ENCODE measurements at regions not wholly inside any gene's neighbourhood (a gene's known extent, or its start where the extent isn't known, plus 50 kb on each side); places are given as distances from the start of the nearest gene placed in this dataset.

DNA sequence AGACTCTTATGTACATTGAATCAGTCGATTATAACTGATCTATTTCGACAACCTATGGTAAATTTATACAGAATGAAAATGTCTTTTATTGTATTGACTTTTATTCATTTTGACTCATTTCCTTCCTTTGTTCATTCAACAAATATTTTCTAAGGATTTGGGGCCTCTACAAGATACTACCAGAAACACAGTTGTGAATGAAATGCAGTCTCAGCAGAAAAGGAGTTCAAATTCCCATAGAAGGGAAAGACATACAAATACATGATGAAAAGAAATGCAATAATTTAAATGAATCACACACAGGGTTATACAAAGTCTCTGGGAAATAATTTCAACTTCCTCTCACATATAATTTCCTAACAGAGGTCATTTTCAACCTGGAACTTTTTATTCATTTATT is 134.0 kb upstream of the SEMA3A start (continued):
- no peak for TF ChIP-seq ZNF565 (CRISPR knock-in tag; conservative IDR thresholded peaks at IDR 0.05; ENCODE audit: low read depth)

GRCh38 chr7:84324136-84324630 is 129.6 kb upstream of the SEMA3A start:
- no peak for ATAC-seq
- TF ChIP-seq ZFP3 (CRISPR knock-in tag; IDR thresholded peaks at IDR 0.05) (no peak), BACH2 (CRISPR knock-in tag; IDR thresholded peaks at IDR 0.05; ENCODE audit: borderline replicate concordance) (no peak), PATZ1 (CRISPR knock-in tag; IDR thresholded peaks at IDR 0.05; ENCODE audit: borderline replicate concordance) (no peak), ZNF8 (CRISPR knock-in tag; IDR thresholded peaks at IDR 0.05) (no peak), PPARA (CRISPR knock-in tag; IDR thresholded peaks at IDR 0.05; ENCODE audit: borderline replicate concordance) (no peak), RARB (CRISPR knock-in tag; IDR thresholded peaks at IDR 0.05) (no peak), ARNTL (CRISPR knock-in tag; IDR thresholded peaks at IDR 0.05; ENCODE audit: borderline replicate concordance, low read depth) (no peak), ZNF70 (CRISPR knock-in tag; IDR thresholded peaks at IDR 0.05) (no peak), TCF4 (CRISPR knock-in tag; IDR thresholded peaks at IDR 0.05; ENCODE audit: borderline replicate concordance) (no peak), ISL1 (CRISPR knock-in tag; IDR thresholded peaks at IDR 0.05) (no peak), ZNF565 (CRISPR knock-in tag; conservative IDR thresholded peaks at IDR 0.05; ENCODE audit: low read depth) (no peak), ZC3H10 (CRISPR knock-in tag; IDR thresholded peaks at IDR 0.05) (no peak), OSR1 (CRISPR knock-in tag; IDR thresholded peaks at IDR 0.05) (no peak), TSHZ2 (CRISPR knock-in tag; IDR thresholded peaks at IDR 0.05) (no peak), TOX (CRISPR knock-in tag; IDR thresholded peaks at IDR 0.05; ENCODE audit: borderline replicate concordance) (no peak), GLIS3 (CRISPR knock-in tag; IDR thresholded peaks at IDR 0.05) (no peak), CSRNP3 (CRISPR knock-in tag; IDR thresholded peaks at IDR 0.05) (no peak)
- TF ChIP-seq, protein P1, sequence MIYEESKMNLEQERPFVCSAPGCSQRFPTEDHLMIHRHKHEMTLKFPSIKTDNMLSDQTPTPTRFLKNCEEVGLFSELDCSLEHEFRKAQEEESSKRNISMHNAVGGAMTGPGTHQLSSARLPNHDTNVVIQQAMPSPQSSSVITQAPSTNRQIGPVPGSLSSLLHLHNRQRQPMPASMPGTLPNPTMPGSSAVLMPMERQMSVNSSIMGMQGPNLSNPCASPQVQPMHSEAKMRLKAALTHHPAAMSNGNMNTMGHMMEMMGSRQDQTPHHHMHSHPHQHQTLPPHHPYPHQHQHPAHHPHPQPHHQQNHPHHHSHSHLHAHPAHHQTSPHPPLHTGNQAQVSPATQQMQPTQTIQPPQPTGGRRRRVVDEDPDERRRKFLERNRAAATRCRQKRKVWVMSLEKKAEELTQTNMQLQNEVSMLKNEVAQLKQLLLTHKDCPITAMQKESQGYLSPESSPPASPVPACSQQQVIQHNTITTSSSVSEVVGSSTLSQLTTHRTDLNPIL (CRISPR knock-in tag; IDR thresholded peaks at IDR 0.05; ENCODE audit: low read depth), result no peak

DNA sequence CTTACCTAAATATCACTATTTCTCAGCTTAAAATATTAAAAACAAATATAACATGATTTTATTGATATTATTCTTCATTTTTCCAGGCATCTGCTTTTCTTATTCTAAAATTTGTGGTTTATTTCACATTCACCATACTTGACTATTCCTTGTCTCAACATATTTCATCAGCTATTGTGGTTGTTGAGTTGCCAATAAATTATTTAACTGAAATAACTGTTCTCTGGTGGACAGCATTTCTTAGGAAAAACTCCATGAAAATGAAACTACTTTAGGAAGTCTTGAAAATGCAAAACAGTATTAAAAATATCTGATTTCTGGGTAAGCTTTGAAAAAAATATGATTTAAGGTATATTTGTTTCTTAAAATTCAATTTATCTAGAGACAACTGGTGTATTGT is 122.9 kb upstream of the SEMA3A start:
- ATAC-seq, result no peak
- TF ChIP-seq GLIS3 (CRISPR knock-in tag; IDR thresholded peaks at IDR 0.05) (no peak), RARB (CRISPR knock-in tag; IDR thresholded peaks at IDR 0.05) (no peak), ZNF565 (CRISPR knock-in tag; conservative IDR thresholded peaks at IDR 0.05; ENCODE audit: low read depth) (no peak), ARNTL (CRISPR knock-in tag; IDR thresholded peaks at IDR 0.05; ENCODE audit: borderline replicate concordance, low read depth) (no peak), ZFP30 (CRISPR knock-in tag; IDR thresholded peaks at IDR 0.05) (no peak), ZC3H10 (CRISPR knock-in tag; IDR thresholded peaks at IDR 0.05) (no peak), PPARA (CRISPR knock-in tag; IDR thresholded peaks at IDR 0.05; ENCODE audit: borderline replicate concordance) (no peak), TSHZ2 (CRISPR knock-in tag; IDR thresholded peaks at IDR 0.05) (no peak), ESRRG (CRISPR knock-in tag; IDR thresholded peaks at IDR 0.05) (no peak), ZNF8 (CRISPR knock-in tag; IDR thresholded peaks at IDR 0.05) (no peak), CSRNP3 (CRISPR knock-in tag; IDR thresholded peaks at IDR 0.05) (no peak), OSR1 (CRISPR knock-in tag; IDR thresholded peaks at IDR 0.05) (no peak), ZFP3 (CRISPR knock-in tag; IDR thresholded peaks at IDR 0.05) (no peak), CSDC2 (CRISPR knock-in tag; IDR thresholded peaks at IDR 0.05) (no peak), ZNF70 (CRISPR knock-in tag; IDR thresholded peaks at IDR 0.05) (no peak)
- TF ChIP-seq, protein P1 (CRISPR knock-in tag; IDR thresholded peaks at IDR 0.05; ENCODE audit: low read depth), result no peak
- TF ChIP-seq, protein P2, sequence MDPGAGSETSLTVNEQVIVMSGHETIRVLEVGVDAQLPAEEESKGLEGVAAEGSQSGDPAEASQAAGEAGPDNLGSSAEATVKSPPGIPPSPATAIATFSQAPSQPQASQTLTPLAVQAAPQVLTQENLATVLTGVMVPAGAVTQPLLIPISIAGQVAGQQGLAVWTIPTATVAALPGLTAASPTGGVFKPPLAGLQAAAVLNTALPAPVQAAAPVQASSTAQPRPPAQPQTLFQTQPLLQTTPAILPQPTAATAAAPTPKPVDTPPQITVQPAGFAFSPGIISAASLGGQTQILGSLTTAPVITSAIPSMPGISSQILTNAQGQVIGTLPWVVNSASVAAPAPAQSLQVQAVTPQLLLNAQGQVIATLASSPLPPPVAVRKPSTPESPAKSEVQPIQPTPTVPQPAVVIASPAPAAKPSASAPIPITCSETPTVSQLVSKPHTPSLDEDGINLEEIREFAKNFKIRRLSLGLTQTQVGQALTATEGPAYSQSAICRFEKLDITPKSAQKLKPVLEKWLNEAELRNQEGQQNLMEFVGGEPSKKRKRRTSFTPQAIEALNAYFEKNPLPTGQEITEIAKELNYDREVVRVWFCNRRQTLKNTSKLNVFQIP (CRISPR knock-in tag; IDR thresholded peaks at IDR 0.05; ENCODE audit: borderline replicate concordance, low read depth), result no peak
